ENCODE measurements at regions not wholly inside any gene's neighbourhood (a gene's known extent, or its start where the extent isn't known, plus 50 kb on each side); places are given as distances from the start of the nearest gene placed in this dataset.

GRCh38 chr16:6493555-6493954, 839.1 kb upstream of the RBFOX1 start:
- TF ChIP-seq, protein P1, sequence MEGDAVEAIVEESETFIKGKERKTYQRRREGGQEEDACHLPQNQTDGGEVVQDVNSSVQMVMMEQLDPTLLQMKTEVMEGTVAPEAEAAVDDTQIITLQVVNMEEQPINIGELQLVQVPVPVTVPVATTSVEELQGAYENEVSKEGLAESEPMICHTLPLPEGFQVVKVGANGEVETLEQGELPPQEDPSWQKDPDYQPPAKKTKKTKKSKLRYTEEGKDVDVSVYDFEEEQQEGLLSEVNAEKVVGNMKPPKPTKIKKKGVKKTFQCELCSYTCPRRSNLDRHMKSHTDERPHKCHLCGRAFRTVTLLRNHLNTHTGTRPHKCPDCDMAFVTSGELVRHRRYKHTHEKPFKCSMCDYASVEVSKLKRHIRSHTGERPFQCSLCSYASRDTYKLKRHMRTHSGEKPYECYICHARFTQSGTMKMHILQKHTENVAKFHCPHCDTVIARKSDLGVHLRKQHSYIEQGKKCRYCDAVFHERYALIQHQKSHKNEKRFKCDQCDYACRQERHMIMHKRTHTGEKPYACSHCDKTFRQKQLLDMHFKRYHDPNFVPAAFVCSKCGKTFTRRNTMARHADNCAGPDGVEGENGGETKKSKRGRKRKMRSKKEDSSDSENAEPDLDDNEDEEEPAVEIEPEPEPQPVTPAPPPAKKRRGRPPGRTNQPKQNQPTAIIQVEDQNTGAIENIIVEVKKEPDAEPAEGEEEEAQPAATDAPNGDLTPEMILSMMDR (IDR thresholded peaks at IDR 0.05; ENCODE audit: low read depth, low read length), result no peak
- no peak for TF ChIP-seq MAX (IDR thresholded peaks at IDR 0.05; ENCODE audit: low read depth, low read length)
- no peak for TF ChIP-seq MYC (IDR thresholded peaks at IDR 0.05; ENCODE audit: low read depth, low read length)
